Esophagus squamous epithelium (tissue), 4 donors: ENCODE measurements at regions not wholly inside any gene's neighbourhood (a gene's known extent, or its start where the extent isn't known, plus 50 kb on each side); places are given as distances from the start of the nearest gene placed in this dataset.

ENCODE experiments used
- POLR2A ChIP-seq, 4 donors: fragments of 450-650 bp; IDR thresholded peaks; one replicate each; pipeline ENCODE4 v1.6.1; 2017; ENCODE audit warnings: antibody characterized with exemption in 4 of 4, mild to moderate bottlenecking in 4 of 4, moderate library complexity in 3 of 4
- TF ChIP-seq, protein P1 (sequence below), 6 experiments: fragments of 450-650 bp in 4 of 6; fragments of 200-600 bp in 2 of 6; sonication (generic) in 2 of 6; IDR thresholded peaks; one replicate each; pipeline ENCODE4 v1.5.1; 2016 to 2019; ENCODE audit warnings: antibody characterized with exemption in 6 of 6, mild to moderate bottlenecking in 4 of 6, moderate library complexity in 4 of 6

DNA sequence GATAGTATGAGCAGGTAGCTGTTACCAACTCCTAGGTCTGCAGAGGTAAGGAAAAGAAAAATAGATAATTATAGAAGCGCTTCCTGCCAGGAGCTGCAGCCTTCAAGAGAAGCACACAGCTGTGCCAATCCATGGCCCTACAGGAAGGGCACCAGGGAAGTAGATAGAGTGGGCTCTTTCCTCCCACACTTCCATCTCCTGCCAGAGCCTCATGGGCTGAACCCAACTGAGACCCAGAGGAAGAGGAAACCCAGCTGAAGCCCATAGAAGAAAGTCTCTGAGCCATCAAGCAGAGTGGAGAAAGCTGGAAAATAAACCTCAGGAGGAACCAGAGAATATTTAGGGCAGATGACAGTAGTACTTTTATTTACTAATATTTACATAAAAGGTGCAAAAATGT, 146.7 kb upstream of the ATXN1 start:
- TF ChIP-seq POLR2A (IDR thresholded peaks at IDR 0.05): no peak
- TF ChIP-seq, protein P1, sequence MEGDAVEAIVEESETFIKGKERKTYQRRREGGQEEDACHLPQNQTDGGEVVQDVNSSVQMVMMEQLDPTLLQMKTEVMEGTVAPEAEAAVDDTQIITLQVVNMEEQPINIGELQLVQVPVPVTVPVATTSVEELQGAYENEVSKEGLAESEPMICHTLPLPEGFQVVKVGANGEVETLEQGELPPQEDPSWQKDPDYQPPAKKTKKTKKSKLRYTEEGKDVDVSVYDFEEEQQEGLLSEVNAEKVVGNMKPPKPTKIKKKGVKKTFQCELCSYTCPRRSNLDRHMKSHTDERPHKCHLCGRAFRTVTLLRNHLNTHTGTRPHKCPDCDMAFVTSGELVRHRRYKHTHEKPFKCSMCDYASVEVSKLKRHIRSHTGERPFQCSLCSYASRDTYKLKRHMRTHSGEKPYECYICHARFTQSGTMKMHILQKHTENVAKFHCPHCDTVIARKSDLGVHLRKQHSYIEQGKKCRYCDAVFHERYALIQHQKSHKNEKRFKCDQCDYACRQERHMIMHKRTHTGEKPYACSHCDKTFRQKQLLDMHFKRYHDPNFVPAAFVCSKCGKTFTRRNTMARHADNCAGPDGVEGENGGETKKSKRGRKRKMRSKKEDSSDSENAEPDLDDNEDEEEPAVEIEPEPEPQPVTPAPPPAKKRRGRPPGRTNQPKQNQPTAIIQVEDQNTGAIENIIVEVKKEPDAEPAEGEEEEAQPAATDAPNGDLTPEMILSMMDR (IDR thresholded peaks at IDR 0.05): no peak
